ENCODE measurements at regions not wholly inside any gene's neighbourhood (a gene's known extent, or its start where the extent isn't known, plus 50 kb on each side); places are given as distances from the start of the nearest gene placed in this dataset.

DNA sequence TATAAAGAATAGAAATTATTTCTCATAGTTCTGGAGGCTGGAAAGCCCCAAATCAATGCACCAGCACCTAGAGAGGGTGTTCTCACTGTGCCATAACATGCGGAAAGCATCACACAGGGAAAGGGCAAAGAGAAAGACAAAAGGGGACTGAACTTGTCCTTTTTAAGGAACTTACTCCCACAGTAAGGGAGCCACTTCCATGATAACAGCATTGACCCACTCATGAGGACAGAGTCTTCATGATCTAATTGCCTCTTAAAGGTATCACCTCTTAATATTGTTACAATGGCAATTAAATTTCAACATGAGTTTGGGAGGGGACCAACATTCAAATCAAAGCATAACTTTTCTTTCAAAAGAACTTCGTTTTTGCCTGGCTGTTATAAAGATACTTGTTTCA lies 582.2 kb upstream of the ARID1B start:
- Histone ChIP-seq H2AK9ac (replicated peaks; ENCODE audit: low read depth, low read length, poor library complexity) (no peak overlapping the region), H2BK20ac (ENCODE audit: low read depth, low read length) (no peak overlapping the region), H2BK15ac (ENCODE audit: low read depth, low read length) (no peak overlapping the region), H2BK120ac (ENCODE audit: low read depth, low read length) (no peak overlapping the region), H3K4ac (ENCODE audit: low read depth, low read length) (no peak overlapping the region), H3K4me1 (ENCODE audit: control insufficient read depth, insufficient read depth, low read length) (no peaks in the 10 kb centered on the region), H4K91ac (ENCODE audit: insufficient read depth, low read depth, low read length) (no peak overlapping the region), H3K27ac (ENCODE audit: insufficient read depth, low read length) (no peak overlapping the region), H3K9me3 (ENCODE audit: control insufficient read depth, insufficient read depth, low read length) (no peaks in the 10 kb centered on the region), H3K27me3 (ENCODE audit: control insufficient read depth, insufficient read depth, low read length) (peaks cover 3% of the 10 kb centered on the region; the same call in 1 of the 2 replicates), H2AK5ac (ENCODE audit: low read depth, low read length) (no peak overlapping the region), H4K5ac (ENCODE audit: low read depth, low read length) (no peak overlapping the region), H4K8ac (ENCODE audit: low read depth in 2 of 2, low read length in 2 of 2) (no peak overlapping the region), H3K18ac (ENCODE audit: low read depth, low read length) (no peak overlapping the region), H3K9ac (ENCODE audit: low read depth, low read length) (no peak overlapping the region), H3K14ac (replicated peaks; ENCODE audit: low read depth, low read length) (no peak overlapping the region), H3K4me2 (ENCODE audit: low read depth, low read length) (no peak overlapping the region), H3K9me1 (ENCODE audit: insufficient read depth, low read length) (no peaks in the 10 kb centered on the region), H2BK5ac (ENCODE audit: low read depth, low read length, poor library complexity, severe bottlenecking) (no peak overlapping the region), H3K79me1 (ENCODE audit: low read depth in 1 of 2, low read length in 2 of 2) (no peaks in the 10 kb centered on the region), H3K56ac (ENCODE audit: extremely low read depth, insufficient read depth, low read length) (no peak overlapping the region), H3K36me3 (ENCODE audit: control insufficient read depth, insufficient read depth, low read length) (no peaks in the 10 kb centered on the region), H2AFZ (replicated peaks; ENCODE audit: low read length, poor library complexity) (no peak overlapping the region), H3K23ac (ENCODE audit: low read depth, low read length) (no peak overlapping the region), H3K4me3 (ENCODE audit: insufficient read depth, low read depth, low read length) (no peak overlapping the region), H4K20me1 (ENCODE audit: insufficient read depth, low read length) (no peaks in the 10 kb centered on the region)
- CTCF ChIA-PET, result no interaction called here
- intact Hi-C loops (cut with micrococcal nuclease), result no loop called here
- POLR2A ChIA-PET (ENCODE audit: unreplicated experiment), result no interaction called here
- BruUV-seq (replicated peaks), result no TSS peak
- dilution Hi-C loops (cut with HindIII; ENCODE audit: low sequenced_read_pairs, unreplicated experiment), result no loop called here
- in situ Hi-C loops (cut with MboI; ENCODE audit: low sequenced_read_pairs), result no loop called here
- ATAC-seq (ENCODE audit: low read depth) (no peak), DNase-seq (no peak)
- TF ChIP-seq POLR2A (IDR thresholded peaks at IDR 0.05; ENCODE audit: low read depth, low read length) (no peak), RCOR1 (IDR thresholded peaks at IDR 0.05; ENCODE audit: insufficient replicate concordance, low read length) (no peak), BHLHE40 (IDR thresholded peaks at IDR 0.05; ENCODE audit: low read depth, low read length) (no peak), CEBPB (IDR thresholded peaks at IDR 0.05; ENCODE audit: low read depth, low read length) (no peak), MAZ (IDR thresholded peaks at IDR 0.05; ENCODE audit: borderline replicate concordance, low read depth, low read length) (no peak), CHD1 (IDR thresholded peaks at IDR 0.05; ENCODE audit: low read depth, low read length) (no peak), SMC3 (IDR thresholded peaks at IDR 0.05; ENCODE audit: low read depth, low read length) (no peak), NFE2L2 (IDR thresholded peaks at IDR 0.05; ENCODE audit: low read depth, low read length) (no peak), RAD21 (IDR thresholded peaks at IDR 0.05; ENCODE audit: low read length) (no peak)
- no CpG with 5 or more reads among the region's 2 CpGs for WGBS, 2 experiments (ENCODE audit: extremely low coverage in 2 of 2, insufficient read length in 1 of 2)
